SK-N-MC (cell line): ENCODE measurements at regions not wholly inside any gene's neighbourhood (a gene's known extent, or its start where the extent isn't known, plus 50 kb on each side); places are given as distances from the start of the nearest gene placed in this dataset.

Experiments
- EZH2 ChIP-seq: fragments of 200-600 bp; sonication (generic); IDR thresholded peaks from one replicate; pipeline ENCODE4 v1.6.1; 2017; ENCODE audit warnings: antibody characterized with exemption
- FOXP2 ChIP-seq: optimal IDR thresholded peaks from 2 replicates; pipeline ENCODE3; 2011; ENCODE audit warnings: mild to moderate bottlenecking, moderate library complexity; ENCODE audit not compliant: insufficient read depth; ENCODE audit errors: extremely low read length, control extremely low read depth
- POLR2AphosphoS5 ChIP-seq: IDR thresholded peaks from 2 replicates; pipeline ENCODE4 v1.6.1; 2012; ENCODE audit warnings: mild to moderate bottlenecking, low read depth, low read length, borderline replicate concordance

- TF ChIP-seq EZH2 (no peak), POLR2AphosphoS5 (no peak), FOXP2 (no peak)
These were observed 332.3 kb downstream of the GATA3 start for GRCh38 chr10:8386781-8387180.
